GM21576 (cell line): ENCODE measurements at regions not wholly inside any gene's neighbourhood (a gene's known extent, or its start where the extent isn't known, plus 50 kb on each side); places are given as distances from the start of the nearest gene placed in this dataset.

Experiments
- ATAC-seq: cut with Tn5 transposase; IDR thresholded peaks from one replicate; pipeline ENCODE4 v1.9.1; 2021; ENCODE audit warnings: mild to moderate bottlenecking, moderate library complexity; ENCODE audit not compliant: unreplicated experiment

DNA sequence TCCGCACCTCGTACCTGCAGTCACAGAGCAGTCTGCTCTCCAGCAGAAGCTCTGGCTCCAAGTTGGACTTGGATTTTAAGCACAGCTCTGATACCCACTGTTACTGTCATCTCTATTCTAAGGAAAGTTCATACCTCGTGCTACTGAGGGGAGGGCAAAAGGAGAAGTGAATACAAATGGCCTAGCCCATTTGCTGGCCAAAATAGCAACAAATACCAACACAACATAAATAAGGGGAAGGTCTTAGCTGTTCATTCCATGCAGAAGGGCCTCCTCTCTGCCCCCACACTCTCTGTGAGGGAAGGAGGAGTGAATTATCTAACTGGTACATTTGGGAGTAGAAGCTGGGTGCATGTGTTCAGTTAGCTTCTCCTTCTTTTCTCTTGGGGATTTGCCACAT is 739.4 kb upstream of the RAB6C start:
- ATAC-seq, result no peak

DNA sequence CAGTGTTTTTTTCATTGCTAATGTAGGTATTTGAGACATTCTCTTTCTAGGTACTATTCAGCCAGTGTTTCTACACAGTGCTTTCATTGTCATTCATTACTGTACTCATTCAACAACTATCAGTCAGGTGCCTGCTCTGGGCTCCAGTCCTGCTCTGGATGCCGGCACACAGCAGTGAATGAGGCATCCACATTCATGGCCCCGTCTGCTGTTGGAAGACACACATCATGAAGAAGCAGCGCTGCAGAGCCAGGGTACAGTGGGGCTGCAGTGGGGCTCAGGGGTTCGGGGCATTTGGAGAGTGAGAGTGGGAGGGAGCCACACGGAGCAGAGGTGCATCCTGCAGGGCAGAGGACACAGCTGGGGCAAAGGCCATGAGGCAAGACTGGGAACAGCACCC is 737.2 kb upstream of the RAB6C start:
- no peak for ATAC-seq

DNA sequence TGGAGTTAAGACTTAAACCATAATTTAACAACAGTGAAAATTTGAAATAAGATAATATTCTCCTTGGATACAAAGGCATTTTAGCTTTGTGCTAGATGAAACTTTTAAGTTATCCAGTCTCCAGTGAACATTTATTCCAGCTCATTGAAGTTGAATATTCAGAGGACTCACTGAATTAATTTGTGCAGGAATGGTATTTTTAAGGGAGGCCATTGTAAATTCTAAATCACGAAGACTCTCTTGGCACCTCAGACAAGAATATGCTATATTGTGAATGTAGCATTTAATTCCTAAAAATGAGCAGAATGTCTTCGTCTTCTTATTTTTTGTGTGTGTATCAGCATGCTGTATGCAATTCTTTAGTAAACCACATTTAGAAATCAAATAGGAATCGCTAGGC is 731.7 kb upstream of the RAB6C start:
- ATAC-seq, result no peak

DNA sequence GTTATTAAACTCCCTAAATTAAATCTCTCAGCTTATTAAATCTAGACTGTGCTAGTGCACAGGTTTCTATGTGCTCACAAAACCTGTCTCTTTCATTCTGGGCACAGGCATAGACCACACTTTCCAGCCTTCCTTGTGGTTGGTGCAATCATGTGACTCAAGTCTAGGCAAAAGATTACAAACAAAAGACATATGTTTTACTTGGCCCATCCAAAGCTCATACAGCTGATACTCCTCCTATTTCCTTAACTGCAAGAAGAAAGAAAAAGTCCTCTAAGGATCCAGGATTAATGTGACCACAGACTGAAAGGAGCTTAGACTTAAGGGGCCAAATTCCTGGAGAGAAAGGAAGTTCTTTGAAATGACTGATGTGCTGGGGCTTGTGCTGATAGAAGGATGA is 731.3 kb upstream of the RAB6C start:
- ATAC-seq, result no peak

DNA sequence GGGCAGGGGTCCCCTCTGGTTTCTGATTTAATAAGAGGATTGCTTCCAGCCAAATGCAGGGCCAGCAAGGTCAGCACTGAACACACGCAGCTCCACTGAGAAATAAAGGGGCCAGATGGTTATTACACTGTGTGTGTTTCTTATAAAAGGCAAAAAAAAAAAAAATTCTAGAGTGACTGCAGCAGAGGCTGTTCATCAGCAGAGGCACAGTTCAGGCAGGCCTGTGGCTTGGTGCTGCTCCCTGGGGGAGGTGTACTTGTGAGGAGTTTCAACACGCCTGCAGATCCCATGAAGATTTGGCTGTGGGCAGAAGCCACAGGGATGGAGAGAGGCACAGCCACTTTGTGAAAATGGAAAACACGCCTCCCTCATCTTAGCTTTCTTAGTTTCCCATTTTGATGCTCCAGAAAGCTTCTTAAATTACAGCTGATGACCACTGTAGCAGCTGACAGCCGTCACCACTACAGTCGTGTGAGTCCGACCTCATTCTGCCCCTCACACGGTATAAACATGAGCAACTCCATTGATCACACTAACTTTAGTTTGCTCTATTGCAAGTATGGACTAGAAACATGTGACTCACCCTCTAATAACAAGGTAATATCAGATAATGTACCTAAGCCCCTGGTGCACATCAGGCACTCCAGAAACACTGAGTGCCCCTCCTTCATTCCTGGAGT is 726.5 kb upstream of the RAB6C start:
- no peak for ATAC-seq

DNA sequence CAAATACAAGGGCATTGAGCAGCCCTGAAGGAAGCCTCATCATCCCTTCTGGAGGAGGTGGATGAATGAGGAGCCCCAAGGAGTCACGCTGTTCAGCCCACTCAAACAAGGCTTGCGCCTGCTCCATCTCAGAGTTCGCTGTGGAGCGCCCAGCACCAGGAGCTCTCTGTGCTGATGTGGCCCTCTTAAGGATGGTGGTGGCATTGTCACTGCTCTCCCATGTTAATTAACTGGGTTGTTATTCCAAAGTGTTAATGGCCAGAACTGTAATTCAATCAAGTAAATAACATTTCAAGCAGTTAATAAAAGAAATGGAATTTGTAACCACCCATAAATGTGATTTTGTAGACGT is 726.0 kb upstream of the RAB6C start:
- ATAC-seq, result no peak

DNA sequence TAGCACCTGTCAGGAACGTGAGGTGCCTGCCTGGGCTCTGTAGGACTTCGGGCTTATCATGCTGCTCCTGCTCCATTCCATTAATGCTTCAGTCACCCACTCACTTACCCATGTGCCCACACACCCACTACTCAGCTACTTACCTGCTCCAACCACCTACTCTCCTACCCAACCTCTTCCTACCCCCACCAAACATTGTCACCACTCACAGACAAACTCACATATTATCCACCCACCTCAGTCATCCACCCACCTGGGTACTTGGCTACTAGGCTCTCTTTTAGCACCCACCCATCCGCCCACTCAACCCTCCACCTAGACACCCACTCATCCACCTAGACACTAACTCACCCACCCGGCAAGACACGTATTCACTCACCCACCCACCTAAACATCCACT is 724.7 kb upstream of the RAB6C start:
- no peak for ATAC-seq

- ATAC-seq, result no peak
Measured at GRCh38 chr2:129255610-129256313, 723.7 kb upstream of the RAB6C start.

DNA sequence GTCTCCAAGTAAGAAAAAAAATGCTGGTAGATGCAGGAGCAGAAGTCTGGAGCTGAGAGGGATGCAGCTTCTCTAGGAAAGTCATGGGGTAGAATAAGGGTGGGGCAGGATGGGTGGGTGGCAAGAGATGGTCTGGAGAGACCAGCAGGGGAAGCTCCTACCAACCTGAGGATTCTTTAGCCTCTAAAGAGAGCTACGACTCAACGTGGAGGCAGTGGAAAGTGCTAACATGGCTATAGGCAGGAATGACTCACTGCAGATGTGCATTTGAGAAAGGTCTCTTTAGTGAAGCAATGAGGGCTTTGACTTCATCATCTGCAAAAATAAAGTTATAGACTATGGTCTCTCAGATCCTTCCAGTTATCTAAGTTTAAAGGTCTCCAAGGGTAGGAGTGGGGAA is 722.8 kb upstream of the RAB6C start:
- no peak for ATAC-seq

DNA sequence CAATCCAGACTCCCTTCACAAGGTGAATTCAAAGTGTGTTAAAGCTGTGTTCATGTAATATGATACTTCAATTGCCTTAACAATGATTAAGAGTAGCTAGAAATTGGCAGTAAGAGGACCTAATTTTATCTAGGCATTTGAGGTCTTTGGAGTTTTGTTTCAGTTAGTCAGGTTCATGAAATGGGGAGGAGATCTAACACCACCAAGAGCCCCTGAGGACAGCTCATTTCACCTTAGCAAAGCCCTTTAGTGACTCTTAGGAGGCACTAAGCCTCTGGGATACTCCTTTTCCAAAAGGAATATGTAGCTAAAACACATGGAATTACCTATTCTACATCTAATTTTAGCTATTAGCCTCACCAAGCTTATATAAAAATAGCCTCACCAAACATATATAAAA is 716.5 kb upstream of the RAB6C start:
- ATAC-seq, result no peak

GRCh38 chr2:129263939-129264338 is 715.5 kb upstream of the RAB6C start:
- no peak for ATAC-seq

- no peak for ATAC-seq
Measured at GRCh38 chr2:129267559-129267958, 711.9 kb upstream of the RAB6C start.

DNA sequence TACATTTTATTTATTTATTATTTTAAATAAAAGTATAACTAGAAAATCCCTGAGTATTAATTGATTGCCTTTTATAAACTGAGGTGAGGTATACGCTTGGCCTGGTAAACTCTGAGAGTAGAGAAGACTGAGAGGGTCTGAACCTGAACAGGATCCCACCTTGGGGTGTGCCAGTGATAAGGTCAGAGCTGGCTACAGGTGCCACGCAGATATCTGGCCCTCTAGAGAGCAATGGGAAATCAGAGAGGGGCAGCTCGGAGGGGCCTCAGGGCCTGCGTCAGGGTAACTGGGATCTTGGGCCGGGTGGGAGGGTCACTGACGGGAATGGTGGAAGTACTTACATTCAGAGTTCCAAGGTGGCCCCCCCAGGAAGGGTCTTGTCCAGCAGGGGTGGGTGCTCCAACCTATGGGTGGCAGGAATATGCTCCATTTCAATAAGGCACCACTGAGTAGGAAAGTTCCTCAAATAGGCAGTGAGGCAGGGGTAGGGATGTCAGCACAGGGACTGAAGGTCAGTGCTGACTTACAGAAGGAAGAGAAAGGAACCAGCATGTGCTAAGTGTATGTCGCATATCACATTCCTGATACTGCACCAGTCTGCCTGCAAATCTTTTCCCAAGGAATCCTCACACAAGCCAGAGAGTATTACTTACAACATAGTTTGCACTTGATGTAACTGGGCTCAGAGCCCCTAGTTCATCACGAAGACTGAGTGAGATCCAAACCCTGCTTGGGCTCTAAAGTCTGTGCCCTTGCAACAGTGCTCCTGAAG is 706.0 kb upstream of the RAB6C start:
- ATAC-seq, result no peak

DNA sequence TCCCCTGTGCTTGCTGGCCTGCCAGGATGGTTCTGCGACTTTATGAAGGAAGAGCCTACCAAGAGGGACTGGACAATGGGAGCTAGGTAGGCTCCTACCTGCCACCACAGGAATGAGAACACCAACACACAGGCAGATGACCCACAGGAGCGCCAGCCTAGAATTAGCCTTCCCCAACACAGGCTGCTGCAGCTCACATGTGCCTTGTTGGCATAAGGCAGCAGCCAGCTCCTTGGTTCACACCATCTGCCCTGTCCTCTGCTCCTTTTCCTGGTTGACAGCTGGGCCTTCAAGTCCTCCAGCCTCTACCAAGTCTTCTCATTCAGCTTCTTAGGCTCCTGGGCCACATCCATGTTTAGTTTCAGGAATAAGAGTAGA is 705.4 kb upstream of the RAB6C start:
- ATAC-seq, result no peak

- ATAC-seq, result no peak
Measured at GRCh38 chr2:129274918-129275317, 704.5 kb upstream of the RAB6C start.

GRCh38 chr2:129275706-129276105 is 703.8 kb upstream of the RAB6C start:
- no peak for ATAC-seq

DNA sequence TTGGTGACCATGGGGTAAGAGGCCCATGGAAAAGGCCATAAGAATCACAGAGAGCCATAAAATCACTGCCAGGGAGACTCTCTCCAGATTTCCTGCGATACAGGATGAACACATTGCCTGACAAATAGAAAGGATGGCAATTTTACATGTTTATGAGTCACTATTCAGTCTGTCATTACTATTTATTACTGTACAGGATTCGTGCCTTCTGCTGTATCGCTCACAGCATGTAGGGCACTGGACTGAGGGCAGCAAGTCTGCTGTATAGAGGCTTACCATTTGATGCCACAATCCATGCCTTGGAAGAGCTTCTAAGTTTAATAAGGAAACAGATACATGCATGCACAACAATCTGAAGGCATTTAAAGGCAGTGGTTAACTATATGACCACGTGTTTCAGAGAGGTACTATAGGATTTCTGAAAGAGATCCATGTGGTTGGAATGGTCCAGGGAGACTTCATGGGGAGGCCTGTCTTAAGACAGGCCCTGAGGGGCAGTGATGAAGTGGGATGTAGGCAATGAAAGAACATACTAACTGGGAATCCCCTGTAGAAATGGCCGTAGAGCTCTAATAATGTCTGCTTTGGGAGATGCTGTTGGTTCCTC is 702.4 kb upstream of the RAB6C start:
- no peak for ATAC-seq

- no peak for ATAC-seq
Measured at GRCh38 chr2:129277585-129277981, 701.9 kb upstream of the RAB6C start.

GRCh38 chr2:129281791-129282530 is 697.5 kb upstream of the RAB6C start:
- ATAC-seq, result no peak

- no peak for ATAC-seq
Measured at GRCh38 chr2:129285012-129285411, 694.5 kb upstream of the RAB6C start.

GRCh38 chr2:129293326-129293725 is 686.1 kb upstream of the RAB6C start:
- ATAC-seq, result no peak
